H9 (cell line): ENCODE measurements at regions not wholly inside any gene's neighbourhood (a gene's known extent, or its start where the extent isn't known, plus 50 kb on each side); places are given as distances from the start of the nearest gene placed in this dataset.

Experiments
- DNase-seq: peaks from one replicate; pipeline ENCODE4 v3.0.0-alpha.2; 2017
- H2AFZ ChIP-seq: one replicate; pipeline ENCODE4 v1.6.1; 2013; ENCODE audit warnings: mild to moderate bottlenecking, low read length, control low read depth, moderate library complexity
- H2AK5ac ChIP-seq: 2 replicates; pipeline ENCODE4 v1.6.1; 2013; ENCODE audit warnings: low read length, control low read depth, mixed read lengths; ENCODE audit not compliant: insufficient read length
- H2BK120ac ChIP-seq: one replicate; pipeline ENCODE4 v1.6.1; 2013; ENCODE audit warnings: low read depth, mild to moderate bottlenecking, low read length, control low read depth, inconsistent platforms; ENCODE audit not compliant: poor library complexity, severe bottlenecking
- H2BK12ac ChIP-seq: 2 replicates; pipeline ENCODE4 v1.6.1; 2013; ENCODE audit warnings: low read length, control low read depth, mixed read lengths, low read depth; ENCODE audit not compliant: insufficient read length
- H2BK15ac ChIP-seq: 2 replicates; pipeline ENCODE4 v1.6.1; 2013; ENCODE audit warnings: low read depth, low read length, control low read depth
- H2BK20ac ChIP-seq: one replicate; pipeline ENCODE4 v1.6.1; 2013; ENCODE audit warnings: low read depth, mild to moderate bottlenecking, low read length, control low read depth, inconsistent platforms; ENCODE audit not compliant: poor library complexity, severe bottlenecking
- H2BK5ac ChIP-seq: 2 replicates; pipeline ENCODE4 v1.6.1; 2013; ENCODE audit warnings: low read length, control low read depth, mixed read lengths; ENCODE audit not compliant: insufficient read length
- H3K14ac ChIP-seq: 2 replicates; pipeline ENCODE4 v1.6.1; 2013; ENCODE audit warnings: low read length, control low read depth; ENCODE audit not compliant: insufficient read depth
- H3K18ac ChIP-seq: 2 replicates; pipeline ENCODE4 v1.6.1; 2013; ENCODE audit warnings: low read depth, mild to moderate bottlenecking, mixed read lengths, low read length, control low read depth; ENCODE audit not compliant: insufficient read length
- H3K23ac ChIP-seq: 2 replicates; pipeline ENCODE4 v1.6.1; 2013; ENCODE audit warnings: low read length, control low read depth, mixed read lengths, low read depth; ENCODE audit not compliant: insufficient read length
- H3K23me2 ChIP-seq: 2 replicates; pipeline ENCODE4 v1.6.1; 2013; ENCODE audit warnings: low read depth, mild to moderate bottlenecking, mixed read lengths, low read length, control low read depth; ENCODE audit not compliant: insufficient read length, poor library complexity, severe bottlenecking
- H3K27ac ChIP-seq: 2 replicates; pipeline ENCODE4 v1.5.1; 2013; ENCODE audit warnings: low read length, control low read depth, mixed read lengths, low read depth; ENCODE audit not compliant: insufficient read length
- H3K27me3 ChIP-seq: 2 replicates; pipeline ENCODE4 v1.6.1; 2013; ENCODE audit warnings: low read length, control low read depth, inconsistent platforms; ENCODE audit not compliant: insufficient read depth
- H3K4ac ChIP-seq: 2 replicates; pipeline ENCODE4 v1.6.1; 2013; ENCODE audit warnings: low read depth, mild to moderate bottlenecking, control low read depth, inconsistent platforms, low read length, moderate library complexity
- H3K4me1 ChIP-seq: 2 replicates; pipeline ENCODE4 v1.6.1; 2013; ENCODE audit warnings: low read length, control low read depth, inconsistent platforms; ENCODE audit not compliant: insufficient read depth
- H3K4me2 ChIP-seq: 2 replicates; pipeline ENCODE4 v1.6.1; 2013; ENCODE audit warnings: low read length, control low read depth, mixed read lengths; ENCODE audit not compliant: insufficient read length, insufficient read depth
- H3K56ac ChIP-seq: 2 replicates; pipeline ENCODE4 v1.6.1; 2013; ENCODE audit warnings: low read depth, mild to moderate bottlenecking, mixed read lengths, low read length, control low read depth; ENCODE audit not compliant: insufficient read length
- H3K79me1 ChIP-seq: 2 replicates; pipeline ENCODE4 v1.6.1; 2013; ENCODE audit warnings: low read depth, mild to moderate bottlenecking, moderate library complexity, low read length, control low read depth, inconsistent platforms; ENCODE audit not compliant: insufficient read depth, poor library complexity, severe bottlenecking
- H3K79me2 ChIP-seq: 2 replicates; pipeline ENCODE4 v1.6.1; 2013; ENCODE audit warnings: low read length, control low read depth, inconsistent platforms; ENCODE audit not compliant: insufficient read depth
- H3K9ac ChIP-seq: 2 replicates; pipeline ENCODE4 v1.6.1; 2013; ENCODE audit warnings: low read length, control low read depth, mixed read lengths; ENCODE audit not compliant: insufficient read length; ENCODE audit errors: extremely low read depth
- H3K9me3 ChIP-seq: one replicate; pipeline ENCODE4 v1.6.1; 2013; ENCODE audit warnings: low read depth, low read length, inconsistent platforms; ENCODE audit not compliant: control insufficient read depth
- H3T11ph ChIP-seq: one replicate; pipeline ENCODE4 v1.6.1; 2013; ENCODE audit warnings: mild to moderate bottlenecking, low read length, control low read depth, inconsistent platforms
- H4K20me1 ChIP-seq: one replicate; pipeline ENCODE4 v1.6.1; 2013; ENCODE audit not compliant: control insufficient read depth, insufficient read length, insufficient read depth
- H4K5ac ChIP-seq: 2 replicates; pipeline ENCODE4 v1.6.1; 2013; ENCODE audit warnings: low read depth, mild to moderate bottlenecking, mixed read lengths, low read length, control low read depth; ENCODE audit not compliant: insufficient read length
- H4K8ac ChIP-seq: replicated peaks from 2 replicates; pipeline ENCODE4 v1.6.1; 2013; ENCODE audit warnings: low read length, control low read depth, mixed read lengths, low read depth; ENCODE audit not compliant: insufficient read length
- H4K91ac ChIP-seq: 2 replicates; pipeline ENCODE4 v1.6.1; 2013; ENCODE audit warnings: low read depth, mild to moderate bottlenecking, moderate library complexity, mixed read lengths, low read length, control low read depth; ENCODE audit not compliant: insufficient read length
- H3K27ac Mint-ChIP-seq, 3 experiments: 2 replicates in 2 of 3; 3 replicates in 1 of 3; pipeline ENCODE4 v1.8.0; 2020 to 2021; ENCODE audit warnings: mixed read lengths in 3 of 3, mild to moderate bottlenecking in 1 of 3, moderate library complexity in 1 of 3
- H3K27me3 Mint-ChIP-seq: 2 replicates; pipeline ENCODE4 v1.8.0; 2021; ENCODE audit warnings: low read depth, mild to moderate bottlenecking, moderate library complexity, mixed read lengths
- H3K36me3 Mint-ChIP-seq, 3 experiments: 2 replicates in 2 of 3; 3 replicates in 1 of 3; pipeline ENCODE4 v1.8.0; 2020 to 2021; ENCODE audit warnings: low read depth in 3 of 3, mixed read lengths in 3 of 3; ENCODE audit not compliant: insufficient read depth in 1 of 3
- H3K4me1 Mint-ChIP-seq, 2 experiments: 2 replicates each; pipeline ENCODE4 v1.8.0; 2020; ENCODE audit warnings: mixed read lengths in 2 of 2
- H3K4me3 Mint-ChIP-seq, 2 experiments: 2 replicates in 1 of 2; 3 replicates in 1 of 2; pipeline ENCODE4 v1.8.0; 2020 to 2021; ENCODE audit warnings: mild to moderate bottlenecking in 2 of 2, mixed read lengths in 2 of 2, moderate library complexity in 1 of 2
- H3K9me3 Mint-ChIP-seq, 2 experiments: 2 replicates in 1 of 2; 3 replicates in 1 of 2; pipeline ENCODE4 v1.8.0; 2020; ENCODE audit warnings: mild to moderate bottlenecking in 2 of 2, mixed read lengths in 2 of 2, moderate library complexity in 1 of 2
- WGBS: extraction: QIAGEN DNeasy Blood & Tissue Kit; methylation state at CpG from one replicate; pipeline ENCODE4 v1.1.7; 2013; ENCODE audit warnings: missing lambda C conversion rate, low lambda C conversion rate, mixed read lengths; ENCODE audit not compliant: insufficient read length; ENCODE audit errors: extremely low coverage; 5-methylcytosine and 5-hydroxymethylcytosine counted together
- TF ChIP-seq, protein P1 (sequence below): fragments of 200-600 bp; sonication (generic); conservative IDR thresholded peaks from 3 replicates; pipeline ENCODE4 v1.8.0; 2021; ENCODE audit warnings: antibody characterized with exemption, mild to moderate bottlenecking

GRCh38 chr12:91502208-91502607 lies 319.6 kb upstream of the DCN start:
- Histone ChIP-seq H3K9ac (no peak overlapping the region), H2AFZ (no peak overlapping the region), H4K20me1 (no peaks in the 10 kb centered on the region), H2BK15ac (no peak overlapping the region), H2BK20ac (no peak overlapping the region), H3K79me1 (no peaks in the 10 kb centered on the region), H3K4me2 (no peak overlapping the region), H3K9me3 (no peaks in the 10 kb centered on the region), H4K8ac (no peak overlapping the region), H3K14ac (no peak overlapping the region), H3K23me2 (no peaks in the 10 kb centered on the region), H3K18ac (no peak overlapping the region), H2BK12ac (no peak overlapping the region), H3K4me1 (no peaks in the 10 kb centered on the region), H4K5ac (no peak overlapping the region), H2BK120ac (no peak overlapping the region), H4K91ac (no peak overlapping the region), H3K23ac (no peak overlapping the region), H3T11ph (no peak overlapping the region), H3K56ac (no peak overlapping the region), H2AK5ac (no peak overlapping the region), H3K27ac (no peak overlapping the region), H3K27me3 (no peaks in the 10 kb centered on the region), H3K79me2 (no peaks in the 10 kb centered on the region), H2BK5ac (no peak overlapping the region), H3K4ac (no peak overlapping the region)
- peaks cover 0 to 7% (median 4%) of the 10 kb centered on the region in 3 experiments; a peak in 3 of 7 replicates for H3K36me3 Mint-ChIP-seq
- no peaks in the 10 kb centered on the region for H3K4me1 Mint-ChIP-seq
- H3K4me3 Mint-ChIP-seq: no peak overlapping the region
- no CpG with 5 or more reads among the region's 4 CpGs for WGBS
- no peak for DNase-seq
- no peak overlapping the region for H3K27ac Mint-ChIP-seq
- TF ChIP-seq, protein P1, sequence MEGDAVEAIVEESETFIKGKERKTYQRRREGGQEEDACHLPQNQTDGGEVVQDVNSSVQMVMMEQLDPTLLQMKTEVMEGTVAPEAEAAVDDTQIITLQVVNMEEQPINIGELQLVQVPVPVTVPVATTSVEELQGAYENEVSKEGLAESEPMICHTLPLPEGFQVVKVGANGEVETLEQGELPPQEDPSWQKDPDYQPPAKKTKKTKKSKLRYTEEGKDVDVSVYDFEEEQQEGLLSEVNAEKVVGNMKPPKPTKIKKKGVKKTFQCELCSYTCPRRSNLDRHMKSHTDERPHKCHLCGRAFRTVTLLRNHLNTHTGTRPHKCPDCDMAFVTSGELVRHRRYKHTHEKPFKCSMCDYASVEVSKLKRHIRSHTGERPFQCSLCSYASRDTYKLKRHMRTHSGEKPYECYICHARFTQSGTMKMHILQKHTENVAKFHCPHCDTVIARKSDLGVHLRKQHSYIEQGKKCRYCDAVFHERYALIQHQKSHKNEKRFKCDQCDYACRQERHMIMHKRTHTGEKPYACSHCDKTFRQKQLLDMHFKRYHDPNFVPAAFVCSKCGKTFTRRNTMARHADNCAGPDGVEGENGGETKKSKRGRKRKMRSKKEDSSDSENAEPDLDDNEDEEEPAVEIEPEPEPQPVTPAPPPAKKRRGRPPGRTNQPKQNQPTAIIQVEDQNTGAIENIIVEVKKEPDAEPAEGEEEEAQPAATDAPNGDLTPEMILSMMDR: no peak
- H3K9me3 Mint-ChIP-seq: peaks cover 8 to 11% of the 10 kb centered on the region in 2 experiments; a peak in 3 of 5 replicates
- no peaks in the 10 kb centered on the region for H3K27me3 Mint-ChIP-seq
